ENCODE measurements at regions not wholly inside any gene's neighbourhood (a gene's known extent, or its start where the extent isn't known, plus 50 kb on each side); places are given as distances from the start of the nearest gene placed in this dataset.

- TF ChIP-seq ATF3 (CRISPR knock-in tag; conservative IDR thresholded peaks at IDR 0.05) (no peak), CTCF (IDR thresholded peaks at IDR 0.05) (no peak)
These were observed 85.3 kb downstream of the CDC42EP3 start for GRCh38 chr2:37585982-37586621.

Data from WTC11 (cell line).